Transverse colon (tissue), 4 donors: ENCODE measurements at regions not wholly inside any gene's neighbourhood (a gene's known extent, or its start where the extent isn't known, plus 50 kb on each side); places are given as distances from the start of the nearest gene placed in this dataset.

Source experiments
- DNase-seq: peaks from one replicate; pipeline ENCODE4 v3.0.0-alpha.2; 2019
- H3K27ac ChIP-seq, 4 donors: fragments of 200-600 bp; sonication (generic); 2 replicates each; pipeline ENCODE4 v1.5.1; 2016 to 2018; ENCODE audit warnings: inconsistent platforms in 4 of 4
- H3K27me3 ChIP-seq: fragments of 200-600 bp; sonication (generic); 2 replicates; pipeline ENCODE4 v1.5.1; 2017; ENCODE audit warnings: inconsistent platforms
- H3K36me3 ChIP-seq, 4 donors: fragments of 200-600 bp; sonication (generic); 2 replicates each; pipeline ENCODE4 v1.5.1; 2017 to 2019; ENCODE audit warnings: inconsistent platforms in 4 of 4
- H3K4me1 ChIP-seq, 4 donors: fragments of 200-600 bp; sonication (generic); 2 replicates each; pipeline ENCODE4 v1.5.1; 2017 to 2020; ENCODE audit warnings: inconsistent platforms in 4 of 4
- H3K4me3 ChIP-seq, 4 donors: fragments of 200-600 bp; sonication (generic); 1 replicate in 1 of 4; 2 replicates in 3 of 4; pipeline versions ENCODE4 v1.5.1 to v1.6.1; 2017 to 2019; ENCODE audit warnings: inconsistent platforms in 4 of 4
- H3K9me3 ChIP-seq, 2 donors: fragments of 200-600 bp; sonication (generic); 2 replicates each; pipeline ENCODE4 v1.5.1; 2017 to 2019; ENCODE audit warnings: inconsistent platforms in 2 of 2
- CTCF ChIP-seq, 5 experiments: fragments of 200-600 bp in 3 of 5; fragments of 450-650 bp in 2 of 5; sonication (generic) in 3 of 5; IDR thresholded peaks; 1 replicate in 2 of 5; 2 replicates in 3 of 5; pipeline ENCODE4 v1.5.1; 2016 to 2017; ENCODE audit warnings: antibody characterized with exemption in 5 of 5, inconsistent platforms in 3 of 5, mild to moderate bottlenecking in 2 of 5, moderate library complexity in 1 of 5
- EP300 ChIP-seq: sonication (generic); formaldehyde crosslinking; IDR thresholded peaks from one replicate; pipeline ENCODE4 v1.6.1; 2017; ENCODE audit warnings: antibody characterized with exemption, low read depth
- POLR2A ChIP-seq: fragments of 450-650 bp; IDR thresholded peaks from one replicate; pipeline ENCODE4 v1.6.1; 2016; ENCODE audit warnings: antibody characterized with exemption, mild to moderate bottlenecking, moderate library complexity
- POLR2AphosphoS5 ChIP-seq, 3 donors: sonication (generic); formaldehyde crosslinking; IDR thresholded peaks; one replicate each; pipeline ENCODE4 v1.6.1; 2016; ENCODE audit warnings: antibody characterized with exemption in 3 of 3
- WGBS, 2 donors: methylation state at CpG; one replicate each; pipeline ENCODE4 v1.1.5; 2018; ENCODE audit warnings: low coverage in 1 of 2; 5-methylcytosine and 5-hydroxymethylcytosine counted together
- in situ Hi-C, 4 donors: fragments of 200-750 bp; cut with MboI; loops; one replicate each; pipeline versions ENCODE4 v1.15.0 to v1.15.1; 2017; ENCODE audit warnings: low sequenced_read_pairs in 3 of 4, low pct_ligation_motif_present in 1 of 4, low pct_unique_long_range_greater_than_20kb in 1 of 4
- intact Hi-C: fragments of 100-400 bp; cut with DNase I; formaldehyde crosslinking; loops from one replicate; pipeline ENCODE4 v1.15.1; 2023; ENCODE audit warnings: low total_unique reads

GRCh38 chr3:110254591-110254990 is 817.0 kb upstream of the NECTIN3 start:
- no peaks in the 10 kb centered on the region for H3K36me3 ChIP-seq
- H3K9me3 ChIP-seq: no peaks in the 10 kb centered on the region
- no peaks in the 10 kb centered on the region for H3K27me3 ChIP-seq
- in situ Hi-C loops (no loop called here), intact Hi-C loops (no loop called here)
- H3K4me1 ChIP-seq: no peaks in the 10 kb centered on the region
- no peak for DNase-seq
- no peak overlapping the region for H3K4me3 ChIP-seq
- 86 to 92% methylated on average over 2 to 7 of the region's 7 CpGs for WGBS, 2 donors
- TF ChIP-seq CTCF (IDR thresholded peaks at IDR 0.05): no peak
- no peak overlapping the region for H3K27ac ChIP-seq

GRCh38 chr3:110261141-110261540 is 810.5 kb upstream of the NECTIN3 start:
- H3K4me3 ChIP-seq: no peak overlapping the region
- 73 to 78% methylated on average over 1 of the region's 1 CpG for WGBS, 2 donors
- H3K36me3 ChIP-seq: no peaks in the 10 kb centered on the region
- DNase-seq: no peak
- intact Hi-C loops: no loop called here
- no peaks in the 10 kb centered on the region for H3K27me3 ChIP-seq
- in situ Hi-C loops: no loop called here
- H3K27ac ChIP-seq: no peak overlapping the region
- no peaks in the 10 kb centered on the region for H3K4me1 ChIP-seq
- no peaks in the 10 kb centered on the region for H3K9me3 ChIP-seq
- TF ChIP-seq EP300 (no peak), POLR2AphosphoS5 (IDR thresholded peaks at IDR 0.05) (no peak), POLR2A (no peak), CTCF (IDR thresholded peaks at IDR 0.05) (no peak)

GRCh38 chr3:110262896-110263295 is 808.7 kb upstream of the NECTIN3 start:
- WGBS, 2 donors: 73 to 75% methylated on average over 4 of the region's 4 CpGs
- in situ Hi-C loops: no loop called here
- intact Hi-C loops: no loop called here

GRCh38 chr3:110265302-110265701 is 806.3 kb upstream of the NECTIN3 start:
- TF ChIP-seq EP300 (no peak), POLR2A (no peak), POLR2AphosphoS5 (IDR thresholded peaks at IDR 0.05) (no peak), CTCF (IDR thresholded peaks at IDR 0.05) (no peak)
- Histone ChIP-seq H3K4me1 (no peaks in the 10 kb centered on the region), H3K36me3 (no peaks in the 10 kb centered on the region), H3K27ac (no peak overlapping the region), H3K27me3 (no peaks in the 10 kb centered on the region), H3K4me3 (no peak overlapping the region), H3K9me3 (no peaks in the 10 kb centered on the region)
- intact Hi-C loops (no loop called here), in situ Hi-C loops (no loop called here)
- no peak for DNase-seq
- WGBS, 2 donors: 80 to 86% methylated on average over 1 of the region's 1 CpG

More at GRCh38 chr3:110262896-110263295, 808.7 kb upstream of the NECTIN3 start:
- TF ChIP-seq CTCF (IDR thresholded peaks at IDR 0.05) (no peak), POLR2AphosphoS5 (IDR thresholded peaks at IDR 0.05) (no peak), EP300 (no peak), POLR2A (no peak)
- Histone ChIP-seq H3K4me1 (no peaks in the 10 kb centered on the region), H3K36me3 (no peaks in the 10 kb centered on the region), H3K9me3 (no peaks in the 10 kb centered on the region), H3K27ac (no peak overlapping the region), H3K4me3 (no peak overlapping the region), H3K27me3 (no peaks in the 10 kb centered on the region)
- no peak for DNase-seq
